ENCODE measurements at regions not wholly inside any gene's neighbourhood (a gene's known extent, or its start where the extent isn't known, plus 50 kb on each side); places are given as distances from the start of the nearest gene placed in this dataset.
A peak's percentile ranks its signal among the peaks of the same experiment; 100 is the strongest.

DNA sequence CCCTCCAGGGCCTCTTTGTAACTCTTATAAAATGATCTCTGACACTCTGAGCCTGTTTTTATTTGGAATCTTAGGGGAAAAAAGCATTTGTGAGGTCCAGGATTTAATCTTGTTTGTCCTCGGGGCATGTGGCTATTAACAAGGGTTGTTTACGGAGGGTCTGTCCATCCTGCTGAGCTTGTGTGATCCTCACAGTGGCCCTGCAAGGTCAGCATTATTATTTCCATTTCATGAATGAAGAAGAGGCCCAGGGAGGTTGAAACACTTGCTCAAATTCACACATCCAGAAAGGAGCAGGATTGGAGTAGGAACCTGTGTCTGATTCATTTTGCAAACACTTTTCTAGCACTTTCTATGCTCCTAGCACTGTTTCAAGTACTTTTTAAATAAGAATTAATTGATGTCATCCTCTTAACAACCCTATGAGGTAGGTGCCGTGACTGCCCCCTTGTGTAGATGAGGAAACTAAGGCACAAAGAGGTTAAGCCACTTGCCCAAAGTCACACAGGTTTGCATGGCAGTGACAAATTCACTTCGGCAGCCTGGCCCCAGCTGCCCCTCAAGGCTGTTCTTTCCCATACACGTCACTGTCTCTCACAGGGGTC lies 178.9 kb downstream of the MIS18A start:
- DNase-seq = no peak
- Histone ChIP-seq H3K9me3 (no peaks in the 10 kb centered on the region), H3K4me3 (no peak overlapping the region), H3K27ac (no peak overlapping the region), H3K4me1 (no peaks in the 10 kb centered on the region), H3K27me3 (no peaks in the 10 kb centered on the region), H3K36me3 (no peaks in the 10 kb centered on the region)
- 67 to 73% methylated on average over 5 of the region's 5 CpGs for WGBS, 2 donors
- TF ChIP-seq POLR2A (IDR thresholded peaks at IDR 0.05) = no peak
- TF ChIP-seq POLR2AphosphoS5 (IDR thresholded peaks at IDR 0.05) = no peak
- no peak for TF ChIP-seq EP300 (IDR thresholded peaks at IDR 0.05)
- TF ChIP-seq, protein P1, sequence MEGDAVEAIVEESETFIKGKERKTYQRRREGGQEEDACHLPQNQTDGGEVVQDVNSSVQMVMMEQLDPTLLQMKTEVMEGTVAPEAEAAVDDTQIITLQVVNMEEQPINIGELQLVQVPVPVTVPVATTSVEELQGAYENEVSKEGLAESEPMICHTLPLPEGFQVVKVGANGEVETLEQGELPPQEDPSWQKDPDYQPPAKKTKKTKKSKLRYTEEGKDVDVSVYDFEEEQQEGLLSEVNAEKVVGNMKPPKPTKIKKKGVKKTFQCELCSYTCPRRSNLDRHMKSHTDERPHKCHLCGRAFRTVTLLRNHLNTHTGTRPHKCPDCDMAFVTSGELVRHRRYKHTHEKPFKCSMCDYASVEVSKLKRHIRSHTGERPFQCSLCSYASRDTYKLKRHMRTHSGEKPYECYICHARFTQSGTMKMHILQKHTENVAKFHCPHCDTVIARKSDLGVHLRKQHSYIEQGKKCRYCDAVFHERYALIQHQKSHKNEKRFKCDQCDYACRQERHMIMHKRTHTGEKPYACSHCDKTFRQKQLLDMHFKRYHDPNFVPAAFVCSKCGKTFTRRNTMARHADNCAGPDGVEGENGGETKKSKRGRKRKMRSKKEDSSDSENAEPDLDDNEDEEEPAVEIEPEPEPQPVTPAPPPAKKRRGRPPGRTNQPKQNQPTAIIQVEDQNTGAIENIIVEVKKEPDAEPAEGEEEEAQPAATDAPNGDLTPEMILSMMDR (IDR thresholded peaks at IDR 0.05) = peak in 1 of 6 experiments; percentile 7
- no peak for ATAC-seq (ENCODE audit: low FRiP score in 2 of 2)

DNA sequence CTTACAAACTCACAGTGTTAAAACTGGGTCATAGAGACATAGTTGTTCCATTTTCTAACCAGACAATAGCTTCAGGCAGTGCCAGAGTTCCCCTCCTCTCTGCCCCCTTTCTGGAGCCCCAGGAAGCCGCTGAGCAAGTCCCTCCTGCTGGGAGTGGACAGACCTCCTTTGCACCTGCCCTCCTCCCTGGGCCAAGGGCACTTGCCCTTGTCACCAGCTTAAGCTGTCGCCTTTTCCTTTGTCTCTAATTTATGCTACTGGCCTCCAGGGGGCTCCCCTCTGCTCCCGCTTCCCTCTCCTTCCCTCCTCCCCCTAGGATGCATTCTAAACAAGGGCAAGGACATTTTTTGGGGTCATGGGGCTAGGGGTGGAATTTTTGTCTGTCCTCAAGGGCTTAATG lies 182.4 kb downstream of the MIS18A start:
- H3K9me3 ChIP-seq = no peaks in the 10 kb centered on the region
- H3K27ac ChIP-seq = no peak overlapping the region
- no peaks in the 10 kb centered on the region for H3K27me3 ChIP-seq
- no peaks in the 10 kb centered on the region for H3K4me1 ChIP-seq
- DNase-seq (no peak), ATAC-seq (ENCODE audit: low FRiP score in 2 of 2) (no peak)
- TF ChIP-seq POLR2AphosphoS5 (IDR thresholded peaks at IDR 0.05) (no peak), EP300 (IDR thresholded peaks at IDR 0.05) (no peak), POLR2A (IDR thresholded peaks at IDR 0.05) (no peak)
- TF ChIP-seq, protein P1 (IDR thresholded peaks at IDR 0.05) = no peak
- no peak overlapping the region for H3K4me3 ChIP-seq
- H3K36me3 ChIP-seq = no peaks in the 10 kb centered on the region
- 28 to 31% methylated on average over 3 of the region's 3 CpGs for WGBS, 2 donors

DNA sequence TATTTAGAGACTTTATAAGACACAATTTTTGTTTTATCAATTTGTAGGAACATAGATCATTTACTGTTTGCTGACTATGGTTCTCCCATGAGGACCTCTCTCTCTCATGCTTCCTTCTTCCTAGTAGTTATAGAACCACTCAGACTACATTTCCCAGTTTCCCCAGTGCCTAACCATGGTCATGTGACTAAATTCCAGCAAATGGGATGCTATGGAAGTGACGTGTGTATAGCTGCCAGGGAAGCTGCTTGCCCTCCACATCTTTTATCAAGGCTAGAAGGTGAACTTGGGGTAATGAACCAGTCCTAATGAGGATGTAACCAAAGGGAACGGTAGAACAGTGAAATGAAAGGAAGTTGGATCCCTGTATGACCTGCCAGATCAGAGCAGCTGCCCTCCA lies 184.0 kb downstream of the MIS18A start:
- no peak for ATAC-seq (ENCODE audit: low FRiP score in 2 of 2)
- DNase-seq = no peak
- no peaks in the 10 kb centered on the region for H3K9me3 ChIP-seq

DNA sequence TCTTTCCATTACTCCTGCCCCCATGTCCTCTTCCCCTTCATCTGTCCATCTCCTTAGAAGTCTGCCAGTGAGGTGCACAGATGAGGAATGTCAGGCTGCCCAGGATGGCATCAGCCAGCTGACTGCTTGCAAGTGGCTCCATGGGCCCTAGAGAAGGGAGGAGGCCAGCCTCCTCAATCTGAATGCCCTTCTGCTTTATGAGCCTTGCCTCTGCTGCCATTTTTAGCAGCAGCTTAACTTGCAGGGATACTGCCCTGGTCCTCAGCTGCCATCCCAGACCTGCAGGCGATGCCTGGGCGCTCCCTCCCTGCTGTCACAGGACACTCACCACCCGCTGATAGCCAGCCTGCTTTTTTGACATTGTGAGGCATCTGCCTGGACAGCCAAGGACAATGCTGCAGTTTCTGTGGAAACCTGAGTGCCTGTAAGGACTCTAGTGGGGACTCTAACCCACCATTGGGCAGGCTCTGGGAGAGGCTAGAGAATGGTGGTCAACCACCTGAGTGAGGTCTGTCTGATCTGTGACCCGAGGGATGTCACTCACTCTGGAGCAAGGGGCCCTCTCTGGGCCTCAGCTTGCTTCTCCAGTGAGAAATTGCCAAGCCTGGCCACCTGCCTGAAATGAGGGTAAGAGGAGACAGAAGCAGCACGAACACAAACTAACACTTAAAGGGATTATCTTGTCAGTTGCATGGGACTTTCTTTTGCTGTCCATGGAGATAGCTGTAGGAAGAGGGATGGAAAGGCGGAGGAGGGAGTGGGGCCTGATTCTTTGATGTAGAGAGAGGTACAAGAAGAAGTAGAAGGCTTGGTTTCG lies 185.0 kb downstream of the MIS18A start:
- Histone ChIP-seq H3K9me3 (no peaks in the 10 kb centered on the region), H3K4me3 (no peak overlapping the region), H3K4me1 (no peaks in the 10 kb centered on the region), H3K27ac (no peak overlapping the region), H3K27me3 (no peaks in the 10 kb centered on the region), H3K36me3 (no peaks in the 10 kb centered on the region)
- 79 to 90% methylated on average over 7 of the region's 7 CpGs for WGBS, 2 donors
- TF ChIP-seq EP300 (IDR thresholded peaks at IDR 0.05) (no peak), POLR2AphosphoS5 (IDR thresholded peaks at IDR 0.05) (no peak), POLR2A (IDR thresholded peaks at IDR 0.05) (no peak)
- TF ChIP-seq, protein P1 (IDR thresholded peaks at IDR 0.05) = no peak
- DNase-seq = peak in 1 of 2 donors; percentile 25
- ATAC-seq (ENCODE audit: low FRiP score in 2 of 2) = peak in 1 of 2 donors; percentile 20

More for the DNA sequence above, 184.0 kb downstream of the MIS18A start:
- no peaks in the 10 kb centered on the region for H3K36me3 ChIP-seq
- no peaks in the 10 kb centered on the region for H3K4me1 ChIP-seq
- no peak overlapping the region for H3K27ac ChIP-seq
- no peak overlapping the region for H3K4me3 ChIP-seq
- TF ChIP-seq POLR2AphosphoS5 (IDR thresholded peaks at IDR 0.05) (no peak), EP300 (IDR thresholded peaks at IDR 0.05) (no peak), POLR2A (IDR thresholded peaks at IDR 0.05) (no peak)
- TF ChIP-seq, protein P1 (IDR thresholded peaks at IDR 0.05) = no peak
- 48 to 61% methylated on average over 2 of the region's 2 CpGs for WGBS, 2 donors
- H3K27me3 ChIP-seq = no peaks in the 10 kb centered on the region

Measured in upper lobe of left lung (tissue), 6 donors.